Neural cell (in vitro differentiated cells): ENCODE measurements at regions not wholly inside any gene's neighbourhood (a gene's known extent, or its start where the extent isn't known, plus 50 kb on each side); places are given as distances from the start of the nearest gene placed in this dataset.

Source experiments
- H2AFZ ChIP-seq: fragments of 200-600, 300-800 bp; sonication (generic), shearing (Covaris generic); 2 replicates; pipeline ENCODE4 v1.6.0; 2014; ENCODE audit warnings: low read depth, mild to moderate bottlenecking, antibody characterized with exemption, low read length, moderate library complexity
- H3F3A ChIP-seq: fragments of 200-600 bp; shearing (Covaris generic); 2 replicates; pipeline ENCODE4 v1.6.1; 2016; ENCODE audit warnings: mild to moderate bottlenecking, moderate library complexity, mixed read lengths, antibody characterized with exemption, low read length; ENCODE audit not compliant: insufficient read depth, poor library complexity, severe bottlenecking
- H3K27ac ChIP-seq: fragments of 200-600, 300-800 bp; sonication (generic), shearing (Covaris generic); 2 replicates; pipeline ENCODE4 v1.5.1; 2014; ENCODE audit warnings: mild to moderate bottlenecking, low read length, moderate library complexity
- H3K27me3 ChIP-seq: fragments of 300-800, 200-600 bp; sonication (generic), shearing (Covaris generic); 2 replicates; pipeline ENCODE4 v1.6.0; 2014; ENCODE audit warnings: mild to moderate bottlenecking, low read depth, low read length, moderate library complexity; ENCODE audit not compliant: insufficient read depth
- H3K36me3 ChIP-seq: fragments of 300-800, 200-600 bp; sonication (generic), shearing (Covaris generic); 2 replicates; pipeline ENCODE4 v1.5.1; 2014; ENCODE audit warnings: mild to moderate bottlenecking, antibody characterized with exemption, low read length, moderate library complexity; ENCODE audit not compliant: insufficient read depth
- H3K4me2 ChIP-seq: fragments of 300-800, 200-600 bp; sonication (generic), shearing (Covaris generic); 2 replicates; pipeline ENCODE4 v1.6.0; 2014; ENCODE audit warnings: mild to moderate bottlenecking, low read length
- H3K4me3 ChIP-seq: fragments of 300-800, 200-600 bp; sonication (generic), shearing (Covaris generic); 2 replicates; pipeline ENCODE4 v1.5.1; 2014; ENCODE audit warnings: mild to moderate bottlenecking, low read length, moderate library complexity
- H3K79me2 ChIP-seq: fragments of 200-600 bp; shearing (Covaris generic); replicated peaks from 2 replicates; pipeline ENCODE4 v1.6.0; 2014; ENCODE audit warnings: mild to moderate bottlenecking, low read length, moderate library complexity; ENCODE audit not compliant: insufficient read depth
- H3K9ac ChIP-seq: fragments of 300-800, 200-600 bp; sonication (generic), shearing (Covaris generic); 2 replicates; pipeline ENCODE4 v1.6.1; 2016; ENCODE audit warnings: mild to moderate bottlenecking, low read length, mixed read lengths
- H3K9me2 ChIP-seq: fragments of 200-600 bp; shearing (Covaris generic); 2 replicates; pipeline ENCODE4 v1.6.1; 2016; ENCODE audit warnings: mild to moderate bottlenecking, low read length, mixed read lengths; ENCODE audit not compliant: insufficient read depth
- H3K9me3 ChIP-seq: fragments of 200-600, 300-800 bp; sonication (generic), shearing (Covaris generic); 2 replicates; pipeline ENCODE4 v1.6.1; 2016; ENCODE audit warnings: mild to moderate bottlenecking, mixed run types, low read length, moderate library complexity, mixed read lengths
- H4K20me1 ChIP-seq: fragments of 200-600 bp; shearing (Covaris generic); 2 replicates; pipeline ENCODE4 v1.6.1; 2016; ENCODE audit warnings: mild to moderate bottlenecking, mixed run types; ENCODE audit not compliant: insufficient read depth
- EP300 ChIP-seq: fragments of 450-650 bp; conservative IDR thresholded peaks from 2 replicates; pipeline ENCODE4 v1.6.1; 2014; ENCODE audit warnings: antibody characterized with exemption, mild to moderate bottlenecking, moderate library complexity; ENCODE audit not compliant: poor library complexity, severe bottlenecking
- EZH2 ChIP-seq: fragments of 200-600, 300-800 bp; shearing (Covaris generic), sonication (generic); IDR thresholded peaks from 2 replicates; pipeline ENCODE4 v1.6.1; 2014; ENCODE audit warnings: antibody characterized with exemption, low read length, borderline replicate concordance, mild to moderate bottlenecking; ENCODE audit not compliant: insufficient read depth, poor library complexity, severe bottlenecking
- MXI1 ChIP-seq: fragments of 450-650 bp; conservative IDR thresholded peaks from 2 replicates; pipeline ENCODE4 v1.6.1; 2014; ENCODE audit warnings: antibody characterized with exemption, mild to moderate bottlenecking; ENCODE audit not compliant: poor library complexity, severe bottlenecking
- POLR2AphosphoS5 ChIP-seq: IDR thresholded peaks from 2 replicates; pipeline ENCODE4 v1.6.1; 2012
- RAD21 ChIP-seq: fragments of 450-650 bp; conservative IDR thresholded peaks from 2 replicates; pipeline ENCODE4 v1.6.1; 2014; ENCODE audit warnings: antibody characterized with exemption, mild to moderate bottlenecking, moderate library complexity
- REST ChIP-seq: IDR thresholded peaks from 2 replicates; pipeline ENCODE4 v1.6.1; 2012; ENCODE audit warnings: borderline replicate concordance
- SMC3 ChIP-seq: fragments of 450-650 bp; conservative IDR thresholded peaks from 2 replicates; pipeline ENCODE4 v1.6.1; 2014; ENCODE audit warnings: antibody characterized with exemption, mild to moderate bottlenecking, moderate library complexity; ENCODE audit not compliant: poor library complexity
- TAF1 ChIP-seq: IDR thresholded peaks from 2 replicates; pipeline ENCODE4 v1.6.1; 2012; ENCODE audit warnings: low read depth
- TF ChIP-seq, protein P1 (sequence below): fragments of 450-650 bp; IDR thresholded peaks from 2 replicates; pipeline ENCODE4 v1.5.1; 2014; ENCODE audit warnings: antibody characterized with exemption, mild to moderate bottlenecking, moderate library complexity; ENCODE audit not compliant: poor library complexity, severe bottlenecking

DNA sequence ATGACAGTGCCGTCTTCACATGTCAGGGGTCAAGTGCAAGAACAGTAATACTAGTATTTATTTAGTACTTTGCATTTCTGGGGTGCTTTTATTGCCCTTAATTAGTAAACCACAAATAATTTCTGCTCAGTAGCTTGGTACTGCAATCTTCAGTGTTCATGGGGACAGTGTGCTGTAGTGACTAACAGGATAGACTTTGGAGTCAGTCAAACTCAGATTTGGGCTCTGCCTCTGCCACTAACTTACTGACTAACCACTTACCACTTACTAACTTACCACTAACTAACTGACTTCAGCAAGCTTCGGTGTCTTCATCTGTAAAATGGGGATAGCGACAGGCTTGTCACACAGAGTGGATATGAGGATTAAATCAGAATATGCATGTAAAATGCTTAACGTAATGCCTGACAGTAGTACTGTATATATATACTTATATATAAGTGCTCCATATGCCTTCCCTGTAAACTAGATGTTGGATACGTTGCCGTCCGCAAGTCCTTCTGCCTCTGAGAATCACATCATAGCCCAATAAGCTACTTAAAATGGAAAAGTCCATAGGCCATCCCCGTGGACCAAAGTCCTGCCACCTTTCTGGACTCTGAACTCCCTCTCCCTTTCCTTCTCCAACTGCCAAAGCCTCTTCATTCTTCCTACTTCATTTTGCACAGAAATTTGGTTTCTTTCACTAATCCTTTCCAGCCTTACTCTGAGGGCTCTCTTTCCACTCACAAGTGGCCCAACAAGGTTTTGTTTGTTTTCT, 158.1 kb downstream of the ZIC5 start:
- TF ChIP-seq, protein P1, sequence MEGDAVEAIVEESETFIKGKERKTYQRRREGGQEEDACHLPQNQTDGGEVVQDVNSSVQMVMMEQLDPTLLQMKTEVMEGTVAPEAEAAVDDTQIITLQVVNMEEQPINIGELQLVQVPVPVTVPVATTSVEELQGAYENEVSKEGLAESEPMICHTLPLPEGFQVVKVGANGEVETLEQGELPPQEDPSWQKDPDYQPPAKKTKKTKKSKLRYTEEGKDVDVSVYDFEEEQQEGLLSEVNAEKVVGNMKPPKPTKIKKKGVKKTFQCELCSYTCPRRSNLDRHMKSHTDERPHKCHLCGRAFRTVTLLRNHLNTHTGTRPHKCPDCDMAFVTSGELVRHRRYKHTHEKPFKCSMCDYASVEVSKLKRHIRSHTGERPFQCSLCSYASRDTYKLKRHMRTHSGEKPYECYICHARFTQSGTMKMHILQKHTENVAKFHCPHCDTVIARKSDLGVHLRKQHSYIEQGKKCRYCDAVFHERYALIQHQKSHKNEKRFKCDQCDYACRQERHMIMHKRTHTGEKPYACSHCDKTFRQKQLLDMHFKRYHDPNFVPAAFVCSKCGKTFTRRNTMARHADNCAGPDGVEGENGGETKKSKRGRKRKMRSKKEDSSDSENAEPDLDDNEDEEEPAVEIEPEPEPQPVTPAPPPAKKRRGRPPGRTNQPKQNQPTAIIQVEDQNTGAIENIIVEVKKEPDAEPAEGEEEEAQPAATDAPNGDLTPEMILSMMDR = no peak
- TF ChIP-seq EZH2 (no peak), SMC3 (no peak), RAD21 (no peak), POLR2AphosphoS5 (no peak)
- H3K9me3 ChIP-seq = peaks cover 2% of the 10 kb centered on the region
- H3K4me2 ChIP-seq = no peak overlapping the region

GRCh38 chr13:99812625-99813024, 158.9 kb downstream of the ZIC5 start:
- TF ChIP-seq SMC3 (no peak), REST (no peak), POLR2AphosphoS5 (no peak), EZH2 (no peak), TAF1 (no peak), RAD21 (no peak), EP300 (no peak), MXI1 (no peak)
- TF ChIP-seq, protein P1 = no peak
- Histone ChIP-seq H3K27me3 (no peaks in the 10 kb centered on the region), H2AFZ (no peak overlapping the region), H3K27ac (no peak overlapping the region), H3K4me3 (no peak overlapping the region), H3K9me2 (no peaks in the 10 kb centered on the region), H3K9ac (no peak overlapping the region), H3K79me2 (no peaks in the 10 kb centered on the region), H3K4me2 (no peak overlapping the region), H3F3A (no peaks in the 10 kb centered on the region), H3K9me3 (peaks cover 2% of the 10 kb centered on the region), H3K36me3 (no peaks in the 10 kb centered on the region), H4K20me1 (no peaks in the 10 kb centered on the region)

More for the DNA sequence above, 158.1 kb downstream of the ZIC5 start:
- Histone ChIP-seq H3K27me3 (no peaks in the 10 kb centered on the region), H4K20me1 (no peaks in the 10 kb centered on the region), H3K9me2 (no peaks in the 10 kb centered on the region), H3F3A (no peaks in the 10 kb centered on the region), H3K4me3 (no peak overlapping the region), H2AFZ (no peak overlapping the region), H3K9ac (no peak overlapping the region), H3K79me2 (no peaks in the 10 kb centered on the region), H3K36me3 (no peaks in the 10 kb centered on the region), H3K27ac (no peak overlapping the region)
